WTC11 (cell line): ENCODE measurements at regions not wholly inside any gene's neighbourhood (a gene's known extent, or its start where the extent isn't known, plus 50 kb on each side); places are given as distances from the start of the nearest gene placed in this dataset.

ENCODE experiments used
- NR2C2 ChIP-seq: sonication (generic); formaldehyde crosslinking; IDR thresholded peaks from 2 replicates; pipeline ENCODE4 v1.8.0; 2022; ENCODE audit warnings: mild to moderate bottlenecking, missing genetic modification reagents
- PRRX2 ChIP-seq: fragments of 250-450 bp; sonication (Bioruptor Pico); IDR thresholded peaks from 2 replicates; pipeline ENCODE4 v1.8.0; 2021; ENCODE audit warnings: mild to moderate bottlenecking
- ZNF138 ChIP-seq: sonication (generic); formaldehyde crosslinking; conservative IDR thresholded peaks from 2 replicates; pipeline ENCODE4 v1.8.1; 2022; ENCODE audit warnings: mild to moderate bottlenecking, moderate library complexity, missing genetic modification reagents

- TF ChIP-seq PRRX2 (CRISPR knock-in tag) (no peak), NR2C2 (no peak), ZNF138 (no peak)
Measured at GRCh38 chr18:45274026-45274425, 341.2 kb upstream of the SLC14A2 start.
